ENCODE measurements at regions not wholly inside any gene's neighbourhood (a gene's known extent, or its start where the extent isn't known, plus 50 kb on each side); places are given as distances from the start of the nearest gene placed in this dataset.
"Not testable (repeated sequence)": the region's sequence is repeated elsewhere in the genome, so short reads cannot be mapped to it uniquely, and the experiment has no call there.

- no peak for DNase-seq
- H3K9me3 ChIP-seq (ENCODE audit: control insufficient read depth in 2 of 3, low read length in 3 of 3) = no peaks in the 10 kb centered on the region
- H3K27me3 Mint-ChIP-seq = peaks cover 0 to 13% (median 3%) of the 10 kb centered on the region in 5 donors
- H3K9me3 Mint-ChIP-seq = peaks cover 0 to 2% (median 0%) of the 10 kb centered on the region in 11 donors
- intact Hi-C loops (cut with micrococcal nuclease) = no loop called here
- H3K4me1 Mint-ChIP-seq = no peaks in the 10 kb centered on the region
- H3K4me1 ChIP-seq (ENCODE audit: control insufficient read depth in 2 of 2, insufficient read depth in 2 of 2, low read length in 2 of 2) = no peaks in the 10 kb centered on the region
- H3K4me3 Mint-ChIP-seq = no peak overlapping the region
- no peak overlapping the region for H3K27ac Mint-ChIP-seq
- ChIA-PET POLR2A (no interaction called here), CTCF (no interaction called here)
- H3K36me3 ChIP-seq (ENCODE audit: control insufficient read depth in 2 of 3, insufficient read depth in 3 of 3, low read length in 3 of 3) = no peaks in the 10 kb centered on the region
- ATAC-seq = no peak
- no peak overlapping the region for H3K27ac ChIP-seq (ENCODE audit: low read depth, low read length)
- no peak overlapping the region for H3K4me3 ChIP-seq (ENCODE audit: low read length)
- no peaks in the 10 kb centered on the region for H3K27me3 ChIP-seq (ENCODE audit: control insufficient read depth in 2 of 2, insufficient read depth in 2 of 2, low read length in 2 of 2)
- no peaks in the 10 kb centered on the region for H3K36me3 Mint-ChIP-seq
These were observed 66.6 kb upstream of the LAPTM4A start for GRCh38 chr2:20118051-20118450.

GRCh38 chr2:20115902-20116301, 64.5 kb upstream of the LAPTM4A start:
- Mint-ChIP-seq H3K4me3 (no peak overlapping the region), H3K4me1 (no peaks in the 10 kb centered on the region), H3K27me3 (peaks cover 0 to 10% (median 0%) of the 10 kb centered on the region in 5 donors), H3K36me3 (no peaks in the 10 kb centered on the region), H3K9me3 (peaks cover 0 to 2% (median 0%) of the 10 kb centered on the region in 11 donors), H3K27ac (no peak overlapping the region)
- ChIA-PET CTCF (no interaction called here), POLR2A (no interaction called here)
- Histone ChIP-seq H3K9me3 (ENCODE audit: control insufficient read depth in 2 of 3, low read length in 3 of 3) (no peaks in the 10 kb centered on the region), H3K36me3 (ENCODE audit: control insufficient read depth in 2 of 3, insufficient read depth in 3 of 3, low read length in 3 of 3) (no peaks in the 10 kb centered on the region), H3K4me3 (ENCODE audit: low read length) (no peak overlapping the region), H3K27ac (ENCODE audit: low read depth, low read length) (no peak overlapping the region), H3K4me1 (ENCODE audit: control insufficient read depth in 2 of 2, insufficient read depth in 2 of 2, low read length in 2 of 2) (no peaks in the 10 kb centered on the region), H3K27me3 (ENCODE audit: control insufficient read depth in 2 of 2, insufficient read depth in 2 of 2, low read length in 2 of 2) (no peaks in the 10 kb centered on the region)
- DNase-seq = no peak
- intact Hi-C loops (cut with micrococcal nuclease) = no loop called here
- no peak for ATAC-seq

- H3K4me1 ChIP-seq (ENCODE audit: control insufficient read depth in 2 of 2, insufficient read depth in 2 of 2, low read length in 2 of 2) = no peaks in the 10 kb centered on the region
- ATAC-seq (no peak), DNase-seq (no peak)
- Mint-ChIP-seq H3K27me3 (peaks cover 0 to 12% (median 0%) of the 10 kb centered on the region in 5 donors), H3K36me3 (no peaks in the 10 kb centered on the region), H3K4me1 (no peaks in the 10 kb centered on the region), H3K27ac (no peak overlapping the region), H3K9me3 (peaks cover 0 to 2% (median 0%) of the 10 kb centered on the region in 11 donors), H3K4me3 (no peak overlapping the region)
- H3K4me3 ChIP-seq (ENCODE audit: low read length) = no peak overlapping the region
- H3K27me3 ChIP-seq (ENCODE audit: control insufficient read depth in 2 of 2, insufficient read depth in 2 of 2, low read length in 2 of 2) = no peaks in the 10 kb centered on the region
- H3K36me3 ChIP-seq (ENCODE audit: control insufficient read depth in 2 of 3, insufficient read depth in 3 of 3, low read length in 3 of 3) = no peaks in the 10 kb centered on the region
- intact Hi-C loops (cut with micrococcal nuclease) = no loop called here
- ChIA-PET POLR2A (no interaction called here), CTCF (no interaction called here)
- H3K9me3 ChIP-seq (ENCODE audit: control insufficient read depth in 2 of 3, low read length in 3 of 3) = no peaks in the 10 kb centered on the region
- no peak overlapping the region for H3K27ac ChIP-seq (ENCODE audit: low read depth, low read length)
These were observed 63.9 kb upstream of the LAPTM4A start for GRCh38 chr2:20115374-20115773.

- Mint-ChIP-seq H3K4me3 (no peak overlapping the region), H3K27me3 (peaks cover 0 to 15% (median 0%) of the 10 kb centered on the region in 5 donors), H3K9me3 (peaks cover 0 to 2% (median 0%) of the 10 kb centered on the region in 11 donors), H3K36me3 (no peaks in the 10 kb centered on the region), H3K4me1 (no peaks in the 10 kb centered on the region), H3K27ac (no peak overlapping the region)
- ChIA-PET POLR2A (no interaction called here), CTCF (no interaction called here)
- Histone ChIP-seq H3K27me3 (ENCODE audit: control insufficient read depth in 2 of 2, insufficient read depth in 2 of 2, low read length in 2 of 2) (no peaks in the 10 kb centered on the region), H3K4me3 (ENCODE audit: low read length) (no peak overlapping the region), H3K4me1 (ENCODE audit: control insufficient read depth in 2 of 2, insufficient read depth in 2 of 2, low read length in 2 of 2) (no peaks in the 10 kb centered on the region), H3K27ac (ENCODE audit: low read depth, low read length) (no peak overlapping the region), H3K9me3 (ENCODE audit: control insufficient read depth in 2 of 3, low read length in 3 of 3) (no peaks in the 10 kb centered on the region), H3K36me3 (ENCODE audit: control insufficient read depth in 2 of 3, insufficient read depth in 3 of 3, low read length in 3 of 3) (no peaks in the 10 kb centered on the region)
- intact Hi-C loops (cut with micrococcal nuclease) = no loop called here
- DNase-seq (no peak), ATAC-seq (no peak)
These were observed 62.8 kb upstream of the LAPTM4A start for GRCh38 chr2:20113986-20114938.

GRCh38 chr2:20113004-20113796, 61.8 kb upstream of the LAPTM4A start:
- Mint-ChIP-seq H3K4me3 (no peak overlapping the region), H3K27ac (no peak overlapping the region), H3K36me3 (no peaks in the 10 kb centered on the region), H3K9me3 (peaks cover 0 to 2% (median 0%) of the 10 kb centered on the region in 11 donors), H3K4me1 (no peaks in the 10 kb centered on the region), H3K27me3 (peaks cover 0 to 15% (median 5%) of the 10 kb centered on the region in 5 donors)
- intact Hi-C loops (cut with micrococcal nuclease) = no loop called here
- no peak for DNase-seq
- no peaks in the 10 kb centered on the region for H3K27me3 ChIP-seq (ENCODE audit: control insufficient read depth in 2 of 2, insufficient read depth in 2 of 2, low read length in 2 of 2)
- no peak overlapping the region for H3K4me3 ChIP-seq (ENCODE audit: low read length)
- H3K9me3 ChIP-seq (ENCODE audit: control insufficient read depth in 2 of 3, low read length in 3 of 3) = no peaks in the 10 kb centered on the region
- CTCF ChIA-PET = no interaction called here
- no peaks in the 10 kb centered on the region for H3K4me1 ChIP-seq (ENCODE audit: control insufficient read depth in 2 of 2, insufficient read depth in 2 of 2, low read length in 2 of 2)
- no peaks in the 10 kb centered on the region for H3K36me3 ChIP-seq (ENCODE audit: control insufficient read depth in 2 of 3, insufficient read depth in 3 of 3, low read length in 3 of 3)
- POLR2A ChIA-PET = no interaction called here
- no peak overlapping the region for H3K27ac ChIP-seq (ENCODE audit: low read depth, low read length)
- ATAC-seq = no peak

GRCh38 chr2:20112361-20112760, 60.9 kb upstream of the LAPTM4A start:
- H3K4me3 ChIP-seq (ENCODE audit: low read length); CTCF ChIA-PET: not testable (repeated sequence)

More at GRCh38 chr2:20112361-20112760, 60.9 kb upstream of the LAPTM4A start:
- H3K9me3 Mint-ChIP-seq; H3K4me1 ChIP-seq (ENCODE audit: control insufficient read depth in 2 of 2, insufficient read depth in 2 of 2, low read length in 2 of 2); H3K27ac ChIP-seq (ENCODE audit: low read depth, low read length); ATAC-seq; H3K27me3 ChIP-seq (ENCODE audit: control insufficient read depth in 2 of 2, insufficient read depth in 2 of 2, low read length in 2 of 2); H3K27ac Mint-ChIP-seq; H3K9me3 ChIP-seq (ENCODE audit: control insufficient read depth in 2 of 3, low read length in 3 of 3); POLR2A ChIA-PET; H3K36me3 ChIP-seq (ENCODE audit: control insufficient read depth in 2 of 3, insufficient read depth in 3 of 3, low read length in 3 of 3); H3K36me3 Mint-ChIP-seq; H3K4me1 Mint-ChIP-seq; intact Hi-C loops (cut with micrococcal nuclease); H3K4me3 Mint-ChIP-seq; DNase-seq: not testable (repeated sequence)
- H3K27me3 Mint-ChIP-seq = peaks cover 8 to 22% (median 9%) of the 10 kb centered on the region in 5 donors

All from naive thymus-derived CD4-positive, alpha-beta T cell (primary cell).